Activated CD8-positive, alpha-beta T cell treated with anti-CD3 and anti-CD28 coated beads for 36 hours (primary cell): ENCODE measurements at regions not wholly inside any gene's neighbourhood (a gene's known extent, or its start where the extent isn't known, plus 50 kb on each side); places are given as distances from the start of the nearest gene placed in this dataset.

ENCODE experiments used
- ATAC-seq: fragments of 200-7000 bp; cut with Tn5 transposase; one replicate; pipeline ENCODE4 v1.10.0; 2021; ENCODE audit warnings: mild to moderate bottlenecking, moderate library complexity
- CTCF ChIA-PET: fragments of 350-600 bp; sonication (Branson Sonifier 250); formaldehyde crosslinking; loops from one replicate; lab custom pipeline; 2021; ENCODE audit warnings: antibody characterized with exemption; lab: Charles Lee
- POLR2A ChIA-PET: fragments of 350-600 bp; sonication (Branson Sonifier 250); formaldehyde crosslinking; loops from one replicate; lab custom pipeline; 2021; ENCODE audit warnings: antibody characterized with exemption; lab: Charles Lee
- DNase-seq: peaks from one replicate; pipeline ENCODE4 v3.0.0-alpha.2; 2020
- H3K27ac Mint-ChIP-seq: one replicate; pipeline ENCODE4 v1.8.0; 2021; ENCODE audit warnings: mild to moderate bottlenecking, mixed read lengths
- H3K27me3 Mint-ChIP-seq: one replicate; pipeline ENCODE4 v1.8.0; 2021; ENCODE audit warnings: mixed read lengths
- H3K36me3 Mint-ChIP-seq: one replicate; pipeline ENCODE4 v1.8.0; 2021; ENCODE audit warnings: low read depth, mixed read lengths
- H3K4me1 Mint-ChIP-seq: one replicate; pipeline ENCODE4 v1.8.0; 2021; ENCODE audit warnings: low read depth, mixed read lengths
- H3K4me3 Mint-ChIP-seq: one replicate; pipeline ENCODE4 v1.8.0; 2021; ENCODE audit warnings: mild to moderate bottlenecking, moderate library complexity, mixed read lengths
- H3K9me3 Mint-ChIP-seq: one replicate; pipeline ENCODE4 v1.8.0; 2021; ENCODE audit warnings: mixed read lengths
- intact Hi-C: fragments of 100-400 bp; cut with micrococcal nuclease; formaldehyde crosslinking; loops from one replicate; pipeline ENCODE4 v1.10.0; 2022
- TF ChIP-seq, protein P1 (sequence below): fragments of 200-600 bp; IDR thresholded peaks from one replicate; pipeline ENCODE4 v1.8.0; 2022; ENCODE audit warnings: antibody characterized with exemption, mild to moderate bottlenecking

DNA sequence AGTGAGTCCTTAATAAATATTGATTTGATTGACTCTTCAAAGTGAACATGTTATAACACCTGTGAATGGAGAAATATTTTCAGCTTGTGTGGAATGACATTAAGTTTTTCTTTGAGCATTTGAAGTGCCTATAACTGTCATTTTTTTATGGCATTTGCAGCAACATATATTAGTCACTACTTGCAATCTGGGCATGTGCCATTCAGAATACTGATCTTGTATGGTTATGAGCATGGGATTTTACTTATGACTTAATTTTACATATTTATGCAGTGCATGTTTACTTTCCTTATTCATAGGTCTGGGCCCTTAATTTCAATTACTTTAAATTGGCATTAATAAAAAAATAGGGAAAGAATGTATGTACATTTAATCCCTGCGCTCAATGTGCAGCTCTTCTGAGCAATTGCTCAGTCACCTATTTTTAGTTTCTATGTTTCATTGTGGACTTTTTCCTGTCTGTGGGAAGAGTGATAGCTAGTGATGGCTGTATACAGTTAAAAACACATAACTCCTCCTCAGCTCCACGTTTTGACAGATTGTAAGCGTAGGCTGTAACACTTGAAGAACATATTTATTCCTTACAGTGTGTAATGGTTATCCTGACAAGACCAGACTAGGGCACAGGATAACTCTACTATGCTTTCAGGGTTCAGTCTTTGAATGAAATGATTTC is 339.6 kb downstream of the SNAPC1 start:
- ChIA-PET POLR2A (no interaction called here), CTCF (no interaction called here)
- H3K4me1 Mint-ChIP-seq: no peaks in the 10 kb centered on the region
- intact Hi-C loops: no loop called here
- H3K9me3 Mint-ChIP-seq: no peaks in the 10 kb centered on the region
- no peak overlapping the region for H3K4me3 Mint-ChIP-seq
- ATAC-seq (no peak), DNase-seq (no peak)
- TF ChIP-seq, protein P1, sequence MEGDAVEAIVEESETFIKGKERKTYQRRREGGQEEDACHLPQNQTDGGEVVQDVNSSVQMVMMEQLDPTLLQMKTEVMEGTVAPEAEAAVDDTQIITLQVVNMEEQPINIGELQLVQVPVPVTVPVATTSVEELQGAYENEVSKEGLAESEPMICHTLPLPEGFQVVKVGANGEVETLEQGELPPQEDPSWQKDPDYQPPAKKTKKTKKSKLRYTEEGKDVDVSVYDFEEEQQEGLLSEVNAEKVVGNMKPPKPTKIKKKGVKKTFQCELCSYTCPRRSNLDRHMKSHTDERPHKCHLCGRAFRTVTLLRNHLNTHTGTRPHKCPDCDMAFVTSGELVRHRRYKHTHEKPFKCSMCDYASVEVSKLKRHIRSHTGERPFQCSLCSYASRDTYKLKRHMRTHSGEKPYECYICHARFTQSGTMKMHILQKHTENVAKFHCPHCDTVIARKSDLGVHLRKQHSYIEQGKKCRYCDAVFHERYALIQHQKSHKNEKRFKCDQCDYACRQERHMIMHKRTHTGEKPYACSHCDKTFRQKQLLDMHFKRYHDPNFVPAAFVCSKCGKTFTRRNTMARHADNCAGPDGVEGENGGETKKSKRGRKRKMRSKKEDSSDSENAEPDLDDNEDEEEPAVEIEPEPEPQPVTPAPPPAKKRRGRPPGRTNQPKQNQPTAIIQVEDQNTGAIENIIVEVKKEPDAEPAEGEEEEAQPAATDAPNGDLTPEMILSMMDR: no peak
- H3K27ac Mint-ChIP-seq: no peak overlapping the region
- H3K36me3 Mint-ChIP-seq: no peaks in the 10 kb centered on the region
- H3K27me3 Mint-ChIP-seq: peaks cover 10% of the 10 kb centered on the region

DNA sequence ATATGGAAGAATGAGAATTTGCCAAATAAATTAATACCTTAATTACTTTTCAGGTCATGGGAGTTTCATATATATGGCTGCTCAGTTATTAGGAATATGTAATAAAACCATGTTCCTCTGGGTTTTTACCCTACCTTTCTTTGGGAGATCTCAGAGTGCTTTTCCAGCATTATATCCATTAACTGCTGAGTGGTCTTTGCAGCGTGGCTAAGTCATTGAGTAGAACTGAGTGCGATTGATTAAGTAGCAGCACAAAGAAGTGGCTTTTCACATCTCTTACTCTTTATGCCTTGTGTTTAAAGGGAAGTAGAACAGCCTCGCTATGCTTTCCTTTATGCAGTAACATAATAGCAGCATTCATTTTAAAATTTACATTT is 340.1 kb downstream of the SNAPC1 start:
- Mint-ChIP-seq H3K4me1 (no peaks in the 10 kb centered on the region), H3K4me3 (no peak overlapping the region), H3K27me3 (peaks cover 10% of the 10 kb centered on the region), H3K9me3 (no peaks in the 10 kb centered on the region), H3K27ac (no peak overlapping the region), H3K36me3 (no peaks in the 10 kb centered on the region)
- TF ChIP-seq, protein P1: no peak
- intact Hi-C loops: no loop called here
- CTCF ChIA-PET: no interaction called here
- no peak for ATAC-seq
- POLR2A ChIA-PET: no interaction called here
- no peak for DNase-seq

DNA sequence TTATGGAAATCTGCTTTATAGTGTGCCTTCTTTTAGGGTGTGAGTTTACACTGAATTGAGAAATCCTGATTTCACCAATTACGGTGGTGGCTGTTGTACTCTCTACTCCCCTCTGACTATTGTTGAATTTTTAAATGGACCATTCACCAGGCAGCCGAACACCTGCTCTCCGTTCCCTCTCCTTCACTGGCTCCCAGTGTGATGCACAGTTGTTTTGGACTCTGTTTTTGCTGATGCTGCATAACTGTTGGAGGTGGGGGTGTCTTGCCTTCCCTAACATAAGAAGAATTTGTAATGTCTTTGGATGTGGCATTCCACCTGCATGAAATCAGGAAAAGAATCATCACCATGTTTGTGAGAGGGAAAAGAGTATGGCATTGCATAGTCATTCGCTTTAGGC is 341.2 kb downstream of the SNAPC1 start:
- Mint-ChIP-seq H3K9me3 (no peaks in the 10 kb centered on the region), H3K36me3 (no peaks in the 10 kb centered on the region), H3K4me1 (no peaks in the 10 kb centered on the region), H3K27me3 (peaks cover 10% of the 10 kb centered on the region), H3K4me3 (no peak overlapping the region), H3K27ac (no peak overlapping the region)
- intact Hi-C loops: no loop called here
- POLR2A ChIA-PET: no interaction called here
- DNase-seq (no peak), ATAC-seq (no peak)
- TF ChIP-seq, protein P1: no peak
- CTCF ChIA-PET: no interaction called here

DNA sequence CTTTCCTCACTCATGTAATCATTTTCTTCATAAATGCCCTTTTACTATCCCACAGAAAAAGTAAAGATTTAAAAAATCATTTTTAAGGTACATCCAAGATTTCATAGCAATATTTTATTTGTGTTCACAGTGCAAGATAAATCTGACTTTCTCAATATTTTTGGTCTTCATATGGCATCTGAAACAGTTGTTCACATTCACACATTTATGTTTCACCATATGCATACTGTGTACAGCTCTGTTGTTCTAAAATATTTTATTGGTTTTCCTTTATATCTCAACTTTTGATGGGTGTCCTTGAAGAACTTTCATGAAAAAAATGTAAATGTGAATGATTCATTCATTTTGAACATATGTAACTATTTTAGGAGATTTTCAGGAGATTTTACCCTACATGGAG is 348.7 kb downstream of the SNAPC1 start:
- CTCF ChIA-PET: interaction anchor here (0.6 to 0.7 kb wide), 2 partner anchors 31 to 183 kb away, joined by 3 to 4 read pairs; no protein-coding TSS in a partner anchor

More for the DNA sequence above, 348.7 kb downstream of the SNAPC1 start:
- H3K9me3 Mint-ChIP-seq: no peaks in the 10 kb centered on the region
- H3K4me1 Mint-ChIP-seq: peaks cover 2% of the 10 kb centered on the region
- H3K36me3 Mint-ChIP-seq: no peaks in the 10 kb centered on the region
- TF ChIP-seq, protein P1: no peak
- no peak for DNase-seq
- no peak overlapping the region for H3K4me3 Mint-ChIP-seq
- no peak overlapping the region for H3K27ac Mint-ChIP-seq
- POLR2A ChIA-PET: no interaction called here
- no peak for ATAC-seq
- intact Hi-C loops: no loop called here
- H3K27me3 Mint-ChIP-seq: peaks cover 24% of the 10 kb centered on the region
